ENCODE measurements at regions not wholly inside any gene's neighbourhood (a gene's known extent, or its start where the extent isn't known, plus 50 kb on each side); places are given as distances from the start of the nearest gene placed in this dataset.
"Not testable (repeated sequence)": the region's sequence is repeated elsewhere in the genome, so short reads cannot be mapped to it uniquely, and the experiment has no call there.

DNA sequence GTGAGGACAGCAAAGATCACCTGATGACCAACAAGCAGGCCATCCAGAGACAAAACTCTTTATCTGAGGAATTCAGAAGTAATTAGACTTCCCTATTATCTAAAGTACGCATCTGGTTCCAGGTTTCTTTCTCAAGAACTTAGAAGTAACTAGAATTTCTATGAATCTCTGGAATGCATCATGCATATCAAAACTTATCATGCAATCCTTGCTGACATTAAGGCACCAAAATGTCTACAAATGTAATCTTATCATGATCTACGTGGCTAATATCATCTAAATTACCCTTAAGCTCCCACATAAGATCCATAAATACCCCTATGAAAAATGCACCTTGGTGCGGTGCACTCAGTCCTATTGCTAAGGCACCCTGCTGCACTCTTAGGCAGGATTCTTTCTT is 488.1 kb upstream of the TLE4 start:
- no peaks in the 10 kb centered on the region for H3K27me3 ChIP-seq (ENCODE audit: control insufficient read depth in 1 of 2, insufficient read depth in 2 of 2, low read length in 2 of 2)
- H3K9me3 ChIP-seq (ENCODE audit: low read length) = peaks cover 4% of the 10 kb centered on the region
- H3K4me1 ChIP-seq (ENCODE audit: insufficient read depth, low read length) = no peaks in the 10 kb centered on the region
- no peak overlapping the region for H3K9ac ChIP-seq (ENCODE audit: low read length)
- H3K4me3 ChIP-seq (ENCODE audit: low read depth in 1 of 2, low read length in 2 of 2) = no peak overlapping the region
- no peak overlapping the region for H3K27ac ChIP-seq (ENCODE audit: low read depth, low read length)
- H3K36me3 ChIP-seq (ENCODE audit: insufficient read depth, low read length) = no peaks in the 10 kb centered on the region

DNA sequence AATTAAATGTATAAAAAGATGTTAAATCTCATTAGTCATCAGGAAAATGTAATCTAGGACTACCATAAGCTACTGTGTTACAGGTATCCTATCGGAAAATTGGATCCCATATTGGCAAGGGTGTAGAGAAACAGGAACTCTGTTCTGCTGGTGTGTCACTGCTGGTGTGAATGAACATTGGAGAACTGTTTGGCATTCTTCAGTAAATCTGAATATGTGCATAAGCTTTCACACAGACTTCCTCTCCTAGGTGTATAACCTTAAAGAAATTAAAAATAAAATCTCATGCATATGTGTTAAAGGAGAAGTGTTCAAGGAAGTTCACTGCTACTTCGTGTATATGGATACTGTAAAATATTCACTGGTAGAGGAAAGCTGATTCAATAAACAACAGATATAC is 484.6 kb upstream of the TLE4 start:
- Histone ChIP-seq H3K9ac (ENCODE audit: low read length) (no peak overlapping the region), H3K4me3 (ENCODE audit: low read depth in 1 of 2, low read length in 2 of 2) (no peak overlapping the region), H3K27ac (ENCODE audit: low read depth, low read length) (no peak overlapping the region), H3K9me3 (ENCODE audit: low read length) (peaks cover 4% of the 10 kb centered on the region), H3K27me3 (ENCODE audit: control insufficient read depth in 1 of 2, insufficient read depth in 2 of 2, low read length in 2 of 2) (no peaks in the 10 kb centered on the region), H3K36me3 (ENCODE audit: insufficient read depth, low read length) (no peaks in the 10 kb centered on the region), H3K4me1 (ENCODE audit: insufficient read depth, low read length) (no peaks in the 10 kb centered on the region)

- H3K4me1 ChIP-seq (ENCODE audit: insufficient read depth, low read length) = no peaks in the 10 kb centered on the region
- H3K4me3 ChIP-seq (ENCODE audit: low read depth in 1 of 2, low read length in 2 of 2) = no peak overlapping the region
- no peaks in the 10 kb centered on the region for H3K36me3 ChIP-seq (ENCODE audit: insufficient read depth, low read length)
- H3K9me3 ChIP-seq (ENCODE audit: low read length) = no peaks in the 10 kb centered on the region
- no peak overlapping the region for H3K27ac ChIP-seq (ENCODE audit: low read depth, low read length)
- no peaks in the 10 kb centered on the region for H3K27me3 ChIP-seq (ENCODE audit: control insufficient read depth in 1 of 2, insufficient read depth in 2 of 2, low read length in 2 of 2)
- no peak overlapping the region for H3K9ac ChIP-seq (ENCODE audit: low read length)
Observed at GRCh38 chr9:79089054-79089560, 482.7 kb upstream of the TLE4 start.

- H3K9ac ChIP-seq (ENCODE audit: low read length); H3K27ac ChIP-seq (ENCODE audit: low read depth, low read length); H3K9me3 ChIP-seq (ENCODE audit: low read length); H3K4me3 ChIP-seq (ENCODE audit: low read depth in 1 of 2, low read length in 2 of 2); H3K4me1 ChIP-seq (ENCODE audit: insufficient read depth, low read length); H3K27me3 ChIP-seq (ENCODE audit: control insufficient read depth in 1 of 2, insufficient read depth in 2 of 2, low read length in 2 of 2); H3K36me3 ChIP-seq (ENCODE audit: insufficient read depth, low read length): not testable (repeated sequence)
Observed at GRCh38 chr9:79089851-79090250, 481.9 kb upstream of the TLE4 start.

DNA sequence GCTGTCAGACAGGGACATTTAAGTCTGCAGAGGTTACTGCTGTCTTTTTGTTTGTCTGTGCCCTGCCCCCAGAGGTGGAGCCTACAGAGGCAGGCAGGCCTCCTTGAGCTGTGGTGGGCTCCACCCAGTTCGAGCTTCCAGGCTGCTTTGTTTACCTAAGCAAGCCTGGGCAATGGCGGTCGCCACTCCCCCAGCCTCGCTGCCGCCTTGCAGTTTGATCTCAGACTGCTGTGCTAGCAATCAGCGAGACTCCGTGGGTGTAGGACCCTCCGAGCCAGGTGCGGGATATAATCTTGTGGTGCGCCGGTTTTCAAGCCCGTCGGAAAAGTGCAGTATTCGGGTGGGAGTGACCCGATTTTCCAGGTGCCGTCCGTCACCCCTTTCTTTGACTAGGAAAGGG is 468.5 kb upstream of the TLE4 start:
- H3K27ac ChIP-seq (ENCODE audit: low read depth, low read length); H3K36me3 ChIP-seq (ENCODE audit: insufficient read depth, low read length); H3K9ac ChIP-seq (ENCODE audit: low read length); H3K9me3 ChIP-seq (ENCODE audit: low read length); H3K4me1 ChIP-seq (ENCODE audit: insufficient read depth, low read length); H3K4me3 ChIP-seq (ENCODE audit: low read depth in 1 of 2, low read length in 2 of 2); H3K27me3 ChIP-seq (ENCODE audit: control insufficient read depth in 1 of 2, insufficient read depth in 2 of 2, low read length in 2 of 2): not testable (repeated sequence)

- no peaks in the 10 kb centered on the region for H3K4me1 ChIP-seq (ENCODE audit: insufficient read depth, low read length)
- no peak overlapping the region for H3K9ac ChIP-seq (ENCODE audit: low read length)
- no peaks in the 10 kb centered on the region for H3K36me3 ChIP-seq (ENCODE audit: insufficient read depth, low read length)
- H3K27ac ChIP-seq (ENCODE audit: low read depth, low read length) = no peak overlapping the region
- H3K4me3 ChIP-seq (ENCODE audit: low read depth in 1 of 2, low read length in 2 of 2) = no peak overlapping the region
- H3K27me3 ChIP-seq (ENCODE audit: control insufficient read depth in 1 of 2, insufficient read depth in 2 of 2, low read length in 2 of 2) = no peaks in the 10 kb centered on the region
- no peaks in the 10 kb centered on the region for H3K9me3 ChIP-seq (ENCODE audit: low read length)
Observed at GRCh38 chr9:79104216-79104615, 467.5 kb upstream of the TLE4 start.

- no peak overlapping the region for H3K4me3 ChIP-seq (ENCODE audit: low read depth in 1 of 2, low read length in 2 of 2)
- H3K9ac ChIP-seq (ENCODE audit: low read length) = no peak overlapping the region
- H3K27me3 ChIP-seq (ENCODE audit: control insufficient read depth in 1 of 2, insufficient read depth in 2 of 2, low read length in 2 of 2) = no peaks in the 10 kb centered on the region
- H3K36me3 ChIP-seq (ENCODE audit: insufficient read depth, low read length) = no peaks in the 10 kb centered on the region
- no peak overlapping the region for H3K27ac ChIP-seq (ENCODE audit: low read depth, low read length)
- H3K9me3 ChIP-seq (ENCODE audit: low read length) = no peaks in the 10 kb centered on the region
- no peaks in the 10 kb centered on the region for H3K4me1 ChIP-seq (ENCODE audit: insufficient read depth, low read length)
Observed at GRCh38 chr9:79104951-79105350, 466.8 kb upstream of the TLE4 start.

- H3K9me3 ChIP-seq (ENCODE audit: low read length) = no peaks in the 10 kb centered on the region
- no peak overlapping the region for H3K9ac ChIP-seq (ENCODE audit: low read length)
- no peaks in the 10 kb centered on the region for H3K4me1 ChIP-seq (ENCODE audit: insufficient read depth, low read length)
Observed at GRCh38 chr9:79107911-79108676, 463.7 kb upstream of the TLE4 start.

GRCh38 chr9:79111653-79112052 is 460.1 kb upstream of the TLE4 start:
- Histone ChIP-seq H3K36me3 (ENCODE audit: insufficient read depth, low read length) (no peaks in the 10 kb centered on the region), H3K4me1 (ENCODE audit: insufficient read depth, low read length) (no peaks in the 10 kb centered on the region), H3K9me3 (ENCODE audit: low read length) (no peaks in the 10 kb centered on the region), H3K27ac (ENCODE audit: low read depth, low read length) (no peak overlapping the region), H3K4me3 (ENCODE audit: low read depth in 1 of 2, low read length in 2 of 2) (no peak overlapping the region), H3K9ac (ENCODE audit: low read length) (no peak overlapping the region), H3K27me3 (ENCODE audit: control insufficient read depth in 1 of 2, insufficient read depth in 2 of 2, low read length in 2 of 2) (no peaks in the 10 kb centered on the region)

More at GRCh38 chr9:79107911-79108676, 463.7 kb upstream of the TLE4 start:
- Histone ChIP-seq H3K27ac (ENCODE audit: low read depth, low read length) (no peak overlapping the region), H3K4me3 (ENCODE audit: low read depth in 1 of 2, low read length in 2 of 2) (no peak overlapping the region), H3K36me3 (ENCODE audit: insufficient read depth, low read length) (no peaks in the 10 kb centered on the region), H3K27me3 (ENCODE audit: control insufficient read depth in 1 of 2, insufficient read depth in 2 of 2, low read length in 2 of 2) (no peaks in the 10 kb centered on the region)

DNA sequence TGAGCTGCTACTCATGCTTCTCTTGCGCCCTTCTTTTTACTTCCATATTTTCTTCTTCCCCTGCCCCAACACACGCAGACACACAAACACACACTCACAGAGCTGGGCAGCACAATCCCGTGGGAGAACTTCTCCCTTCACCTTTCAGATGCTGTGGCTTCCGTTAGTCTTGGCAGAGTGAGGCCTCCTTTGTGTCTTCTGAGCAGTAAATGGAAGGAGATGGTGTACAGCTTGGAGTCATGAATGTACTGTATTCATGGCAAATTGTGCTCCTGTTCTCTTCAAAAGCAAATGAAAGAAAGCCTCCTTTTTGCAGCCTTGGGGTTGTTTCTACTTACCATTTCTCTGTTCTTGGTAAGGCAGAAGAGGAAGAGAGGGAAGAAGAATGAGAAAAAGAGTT is 456.6 kb upstream of the TLE4 start:
- no peaks in the 10 kb centered on the region for H3K36me3 ChIP-seq (ENCODE audit: insufficient read depth, low read length)
- H3K9me3 ChIP-seq (ENCODE audit: low read length) = no peaks in the 10 kb centered on the region
- no peak overlapping the region for H3K4me3 ChIP-seq (ENCODE audit: low read depth in 1 of 2, low read length in 2 of 2)
- H3K27me3 ChIP-seq (ENCODE audit: control insufficient read depth in 1 of 2, insufficient read depth in 2 of 2, low read length in 2 of 2) = no peaks in the 10 kb centered on the region
- no peak overlapping the region for H3K27ac ChIP-seq (ENCODE audit: low read depth, low read length)
- no peak overlapping the region for H3K9ac ChIP-seq (ENCODE audit: low read length)
- H3K4me1 ChIP-seq (ENCODE audit: insufficient read depth, low read length) = no peaks in the 10 kb centered on the region

DNA sequence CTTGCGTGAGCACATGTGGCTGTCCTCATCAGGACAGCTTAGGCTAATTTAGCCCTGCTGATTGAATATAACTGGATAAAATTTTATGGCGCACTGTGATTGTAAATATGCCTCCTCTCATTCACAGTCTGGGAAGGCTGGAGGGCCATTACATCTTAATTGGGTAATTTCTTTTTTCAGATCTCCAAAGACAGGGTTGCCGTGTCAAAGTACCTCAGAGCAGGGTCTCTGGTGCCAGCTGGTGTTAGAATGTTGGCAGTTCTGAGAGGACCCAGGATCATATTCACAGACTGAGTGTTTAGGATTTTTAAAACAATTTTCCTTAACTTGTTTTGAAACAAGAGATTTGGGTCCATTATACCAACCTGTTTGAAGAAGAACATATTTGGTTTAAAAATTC is 455.7 kb upstream of the TLE4 start:
- Histone ChIP-seq H3K27ac (ENCODE audit: low read depth, low read length) (no peak overlapping the region), H3K36me3 (ENCODE audit: insufficient read depth, low read length) (no peaks in the 10 kb centered on the region), H3K9me3 (ENCODE audit: low read length) (no peaks in the 10 kb centered on the region), H3K4me1 (ENCODE audit: insufficient read depth, low read length) (no peaks in the 10 kb centered on the region), H3K9ac (ENCODE audit: low read length) (no peak overlapping the region), H3K27me3 (ENCODE audit: control insufficient read depth in 1 of 2, insufficient read depth in 2 of 2, low read length in 2 of 2) (no peaks in the 10 kb centered on the region), H3K4me3 (ENCODE audit: low read depth in 1 of 2, low read length in 2 of 2) (no peak overlapping the region)

- Histone ChIP-seq H3K27ac (ENCODE audit: low read depth, low read length) (no peak overlapping the region), H3K4me3 (ENCODE audit: low read depth in 1 of 2, low read length in 2 of 2) (no peak overlapping the region), H3K9ac (ENCODE audit: low read length) (no peak overlapping the region), H3K9me3 (ENCODE audit: low read length) (no peaks in the 10 kb centered on the region), H3K4me1 (ENCODE audit: insufficient read depth, low read length) (no peaks in the 10 kb centered on the region), H3K36me3 (ENCODE audit: insufficient read depth, low read length) (no peaks in the 10 kb centered on the region), H3K27me3 (ENCODE audit: control insufficient read depth in 1 of 2, insufficient read depth in 2 of 2, low read length in 2 of 2) (no peaks in the 10 kb centered on the region)
Observed at GRCh38 chr9:79116709-79117108, 455.1 kb upstream of the TLE4 start.
